Esophagus squamous epithelium (tissue), 4 donors: ENCODE measurements at regions not wholly inside any gene's neighbourhood (a gene's known extent, or its start where the extent isn't known, plus 50 kb on each side); places are given as distances from the start of the nearest gene placed in this dataset.

ENCODE experiments used
- POLR2A ChIP-seq, 4 donors: fragments of 450-650 bp; IDR thresholded peaks; one replicate each; pipeline ENCODE4 v1.6.1; 2017; ENCODE audit warnings: antibody characterized with exemption in 4 of 4, mild to moderate bottlenecking in 4 of 4, moderate library complexity in 3 of 4
- TF ChIP-seq, protein P1 (sequence below), 6 experiments: fragments of 450-650 bp in 4 of 6; fragments of 200-600 bp in 2 of 6; sonication (generic) in 2 of 6; IDR thresholded peaks; one replicate each; pipeline ENCODE4 v1.5.1; 2016 to 2019; ENCODE audit warnings: antibody characterized with exemption in 6 of 6, mild to moderate bottlenecking in 4 of 6, moderate library complexity in 4 of 6

DNA sequence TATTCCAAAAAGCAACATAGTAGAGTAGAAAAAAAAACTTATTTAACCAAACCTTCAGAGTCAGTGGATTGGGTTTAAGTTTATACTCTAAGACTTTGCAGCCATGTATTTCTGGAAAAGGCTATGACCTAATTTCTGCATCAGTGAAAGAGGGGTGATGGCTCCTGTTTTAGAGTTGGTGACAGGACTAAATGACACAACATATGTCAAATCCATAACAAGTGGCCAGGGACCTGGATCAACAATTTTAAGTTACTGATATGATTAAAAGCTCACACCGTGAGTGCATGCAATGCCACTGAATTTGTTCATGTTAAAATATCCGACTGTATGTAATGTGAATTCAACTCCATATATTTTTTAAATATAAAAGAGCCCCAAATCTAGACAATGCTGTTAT lies 390.6 kb downstream of the TNS3 start:
- TF ChIP-seq, protein P1, sequence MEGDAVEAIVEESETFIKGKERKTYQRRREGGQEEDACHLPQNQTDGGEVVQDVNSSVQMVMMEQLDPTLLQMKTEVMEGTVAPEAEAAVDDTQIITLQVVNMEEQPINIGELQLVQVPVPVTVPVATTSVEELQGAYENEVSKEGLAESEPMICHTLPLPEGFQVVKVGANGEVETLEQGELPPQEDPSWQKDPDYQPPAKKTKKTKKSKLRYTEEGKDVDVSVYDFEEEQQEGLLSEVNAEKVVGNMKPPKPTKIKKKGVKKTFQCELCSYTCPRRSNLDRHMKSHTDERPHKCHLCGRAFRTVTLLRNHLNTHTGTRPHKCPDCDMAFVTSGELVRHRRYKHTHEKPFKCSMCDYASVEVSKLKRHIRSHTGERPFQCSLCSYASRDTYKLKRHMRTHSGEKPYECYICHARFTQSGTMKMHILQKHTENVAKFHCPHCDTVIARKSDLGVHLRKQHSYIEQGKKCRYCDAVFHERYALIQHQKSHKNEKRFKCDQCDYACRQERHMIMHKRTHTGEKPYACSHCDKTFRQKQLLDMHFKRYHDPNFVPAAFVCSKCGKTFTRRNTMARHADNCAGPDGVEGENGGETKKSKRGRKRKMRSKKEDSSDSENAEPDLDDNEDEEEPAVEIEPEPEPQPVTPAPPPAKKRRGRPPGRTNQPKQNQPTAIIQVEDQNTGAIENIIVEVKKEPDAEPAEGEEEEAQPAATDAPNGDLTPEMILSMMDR (IDR thresholded peaks at IDR 0.05): no peak
- TF ChIP-seq POLR2A (IDR thresholded peaks at IDR 0.05): no peak
